ENCODE measurements at regions not wholly inside any gene's neighbourhood (a gene's known extent, or its start where the extent isn't known, plus 50 kb on each side); places are given as distances from the start of the nearest gene placed in this dataset.

DNA sequence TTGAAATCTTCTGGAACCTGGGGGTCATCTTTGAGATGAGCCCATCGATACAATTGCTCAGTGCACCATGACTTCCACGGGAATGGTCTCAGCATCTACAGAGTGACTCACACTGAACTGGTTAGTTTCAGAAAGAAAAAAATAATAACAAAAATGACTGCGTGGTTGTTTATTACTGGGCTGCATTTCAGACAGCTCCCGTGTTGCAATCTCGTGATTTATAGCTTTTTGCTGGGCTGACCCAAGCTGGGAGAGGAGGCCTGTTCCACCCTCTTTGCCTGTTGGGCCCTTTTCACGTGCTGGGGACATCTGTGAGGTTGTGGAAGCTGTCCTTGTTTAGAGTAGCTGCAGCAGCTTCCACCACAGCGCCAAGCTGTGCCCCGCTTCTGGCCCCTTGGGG lies 225.5 kb downstream of the BMP7 start:
- no peak for TF ChIP-seq RAD21 (IDR thresholded peaks at IDR 0.05; ENCODE audit: low read depth)
- TF ChIP-seq TAF1 (IDR thresholded peaks at IDR 0.05; ENCODE audit: low read depth), result no peak
- TF ChIP-seq NFIC (IDR thresholded peaks at IDR 0.05), result no peak
- TF ChIP-seq EGR1 (IDR thresholded peaks at IDR 0.05), result no peak

Measured in Ishikawa (cell line).